H9 (cell line): ENCODE measurements at regions not wholly inside any gene's neighbourhood (a gene's known extent, or its start where the extent isn't known, plus 50 kb on each side); places are given as distances from the start of the nearest gene placed in this dataset.

Experiments
- DNase-seq: peaks from one replicate; pipeline ENCODE4 v3.0.0-alpha.2; 2017
- H2AFZ ChIP-seq: one replicate; pipeline ENCODE4 v1.6.1; 2013; ENCODE audit warnings: mild to moderate bottlenecking, low read length, control low read depth, moderate library complexity
- H2AK5ac ChIP-seq: 2 replicates; pipeline ENCODE4 v1.6.1; 2013; ENCODE audit warnings: low read length, control low read depth, mixed read lengths; ENCODE audit not compliant: insufficient read length
- H2BK120ac ChIP-seq: one replicate; pipeline ENCODE4 v1.6.1; 2013; ENCODE audit warnings: low read depth, mild to moderate bottlenecking, low read length, control low read depth, inconsistent platforms; ENCODE audit not compliant: poor library complexity, severe bottlenecking
- H2BK12ac ChIP-seq: 2 replicates; pipeline ENCODE4 v1.6.1; 2013; ENCODE audit warnings: low read length, control low read depth, mixed read lengths, low read depth; ENCODE audit not compliant: insufficient read length
- H2BK15ac ChIP-seq: 2 replicates; pipeline ENCODE4 v1.6.1; 2013; ENCODE audit warnings: low read depth, low read length, control low read depth
- H2BK20ac ChIP-seq: one replicate; pipeline ENCODE4 v1.6.1; 2013; ENCODE audit warnings: low read depth, mild to moderate bottlenecking, low read length, control low read depth, inconsistent platforms; ENCODE audit not compliant: poor library complexity, severe bottlenecking
- H2BK5ac ChIP-seq: 2 replicates; pipeline ENCODE4 v1.6.1; 2013; ENCODE audit warnings: low read length, control low read depth, mixed read lengths; ENCODE audit not compliant: insufficient read length
- H3K14ac ChIP-seq: 2 replicates; pipeline ENCODE4 v1.6.1; 2013; ENCODE audit warnings: low read length, control low read depth; ENCODE audit not compliant: insufficient read depth
- H3K18ac ChIP-seq: 2 replicates; pipeline ENCODE4 v1.6.1; 2013; ENCODE audit warnings: low read depth, mild to moderate bottlenecking, mixed read lengths, low read length, control low read depth; ENCODE audit not compliant: insufficient read length
- H3K23ac ChIP-seq: 2 replicates; pipeline ENCODE4 v1.6.1; 2013; ENCODE audit warnings: low read length, control low read depth, mixed read lengths, low read depth; ENCODE audit not compliant: insufficient read length
- H3K23me2 ChIP-seq: 2 replicates; pipeline ENCODE4 v1.6.1; 2013; ENCODE audit warnings: low read depth, mild to moderate bottlenecking, mixed read lengths, low read length, control low read depth; ENCODE audit not compliant: insufficient read length, poor library complexity, severe bottlenecking
- H3K27ac ChIP-seq: 2 replicates; pipeline ENCODE4 v1.5.1; 2013; ENCODE audit warnings: low read length, control low read depth, mixed read lengths, low read depth; ENCODE audit not compliant: insufficient read length
- H3K27me3 ChIP-seq: 2 replicates; pipeline ENCODE4 v1.6.1; 2013; ENCODE audit warnings: low read length, control low read depth, inconsistent platforms; ENCODE audit not compliant: insufficient read depth
- H3K4ac ChIP-seq: 2 replicates; pipeline ENCODE4 v1.6.1; 2013; ENCODE audit warnings: low read depth, mild to moderate bottlenecking, control low read depth, inconsistent platforms, low read length, moderate library complexity
- H3K4me1 ChIP-seq: 2 replicates; pipeline ENCODE4 v1.6.1; 2013; ENCODE audit warnings: low read length, control low read depth, inconsistent platforms; ENCODE audit not compliant: insufficient read depth
- H3K4me2 ChIP-seq: 2 replicates; pipeline ENCODE4 v1.6.1; 2013; ENCODE audit warnings: low read length, control low read depth, mixed read lengths; ENCODE audit not compliant: insufficient read length, insufficient read depth
- H3K56ac ChIP-seq: 2 replicates; pipeline ENCODE4 v1.6.1; 2013; ENCODE audit warnings: low read depth, mild to moderate bottlenecking, mixed read lengths, low read length, control low read depth; ENCODE audit not compliant: insufficient read length
- H3K79me1 ChIP-seq: 2 replicates; pipeline ENCODE4 v1.6.1; 2013; ENCODE audit warnings: low read depth, mild to moderate bottlenecking, moderate library complexity, low read length, control low read depth, inconsistent platforms; ENCODE audit not compliant: insufficient read depth, poor library complexity, severe bottlenecking
- H3K79me2 ChIP-seq: 2 replicates; pipeline ENCODE4 v1.6.1; 2013; ENCODE audit warnings: low read length, control low read depth, inconsistent platforms; ENCODE audit not compliant: insufficient read depth
- H3K9ac ChIP-seq: 2 replicates; pipeline ENCODE4 v1.6.1; 2013; ENCODE audit warnings: low read length, control low read depth, mixed read lengths; ENCODE audit not compliant: insufficient read length; ENCODE audit errors: extremely low read depth
- H3K9me3 ChIP-seq: one replicate; pipeline ENCODE4 v1.6.1; 2013; ENCODE audit warnings: low read depth, low read length, inconsistent platforms; ENCODE audit not compliant: control insufficient read depth
- H3T11ph ChIP-seq: one replicate; pipeline ENCODE4 v1.6.1; 2013; ENCODE audit warnings: mild to moderate bottlenecking, low read length, control low read depth, inconsistent platforms
- H4K20me1 ChIP-seq: one replicate; pipeline ENCODE4 v1.6.1; 2013; ENCODE audit not compliant: control insufficient read depth, insufficient read length, insufficient read depth
- H4K5ac ChIP-seq: 2 replicates; pipeline ENCODE4 v1.6.1; 2013; ENCODE audit warnings: low read depth, mild to moderate bottlenecking, mixed read lengths, low read length, control low read depth; ENCODE audit not compliant: insufficient read length
- H4K8ac ChIP-seq: replicated peaks from 2 replicates; pipeline ENCODE4 v1.6.1; 2013; ENCODE audit warnings: low read length, control low read depth, mixed read lengths, low read depth; ENCODE audit not compliant: insufficient read length
- H4K91ac ChIP-seq: 2 replicates; pipeline ENCODE4 v1.6.1; 2013; ENCODE audit warnings: low read depth, mild to moderate bottlenecking, moderate library complexity, mixed read lengths, low read length, control low read depth; ENCODE audit not compliant: insufficient read length
- H3K27ac Mint-ChIP-seq, 3 experiments: 2 replicates in 2 of 3; 3 replicates in 1 of 3; pipeline ENCODE4 v1.8.0; 2020 to 2021; ENCODE audit warnings: mixed read lengths in 3 of 3, mild to moderate bottlenecking in 1 of 3, moderate library complexity in 1 of 3
- H3K27me3 Mint-ChIP-seq: 2 replicates; pipeline ENCODE4 v1.8.0; 2021; ENCODE audit warnings: low read depth, mild to moderate bottlenecking, moderate library complexity, mixed read lengths
- H3K36me3 Mint-ChIP-seq, 3 experiments: 2 replicates in 2 of 3; 3 replicates in 1 of 3; pipeline ENCODE4 v1.8.0; 2020 to 2021; ENCODE audit warnings: low read depth in 3 of 3, mixed read lengths in 3 of 3; ENCODE audit not compliant: insufficient read depth in 1 of 3
- H3K4me1 Mint-ChIP-seq, 2 experiments: 2 replicates each; pipeline ENCODE4 v1.8.0; 2020; ENCODE audit warnings: mixed read lengths in 2 of 2
- H3K4me3 Mint-ChIP-seq, 2 experiments: 2 replicates in 1 of 2; 3 replicates in 1 of 2; pipeline ENCODE4 v1.8.0; 2020 to 2021; ENCODE audit warnings: mild to moderate bottlenecking in 2 of 2, mixed read lengths in 2 of 2, moderate library complexity in 1 of 2
- H3K9me3 Mint-ChIP-seq, 2 experiments: 2 replicates in 1 of 2; 3 replicates in 1 of 2; pipeline ENCODE4 v1.8.0; 2020; ENCODE audit warnings: mild to moderate bottlenecking in 2 of 2, mixed read lengths in 2 of 2, moderate library complexity in 1 of 2
- WGBS: extraction: QIAGEN DNeasy Blood & Tissue Kit; methylation state at CpG from one replicate; pipeline ENCODE4 v1.1.7; 2013; ENCODE audit warnings: missing lambda C conversion rate, low lambda C conversion rate, mixed read lengths; ENCODE audit not compliant: insufficient read length; ENCODE audit errors: extremely low coverage; 5-methylcytosine and 5-hydroxymethylcytosine counted together
- TF ChIP-seq, protein P1 (sequence below): fragments of 200-600 bp; sonication (generic); conservative IDR thresholded peaks from 3 replicates; pipeline ENCODE4 v1.8.0; 2021; ENCODE audit warnings: antibody characterized with exemption, mild to moderate bottlenecking

DNA sequence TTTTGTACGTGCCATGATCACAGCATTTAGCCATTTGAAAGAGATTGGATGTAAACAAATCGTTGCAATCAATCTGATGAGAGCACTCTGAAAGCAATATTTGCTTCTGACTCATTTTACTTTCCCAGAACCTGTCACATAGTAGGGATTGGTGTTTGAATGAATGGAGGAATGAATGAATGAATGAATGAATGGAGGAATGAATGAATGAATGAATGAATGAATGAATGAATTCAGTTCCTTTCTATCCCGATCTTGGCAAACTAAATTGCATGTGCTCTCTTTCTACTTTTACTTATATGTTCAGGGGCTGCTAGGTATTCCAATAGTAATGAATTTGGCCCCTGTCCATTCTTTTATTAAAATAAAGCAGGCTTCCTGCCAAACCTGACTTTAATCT is 1091.7 kb upstream of the CELF2 start:
- Histone ChIP-seq H3K4me1 (no peaks in the 10 kb centered on the region), H2AFZ (no peak overlapping the region), H3K56ac (no peak overlapping the region), H3T11ph (no peak overlapping the region), H3K9me3 (no peaks in the 10 kb centered on the region), H3K9ac (no peak overlapping the region), H4K91ac (no peak overlapping the region), H3K79me1 (no peaks in the 10 kb centered on the region), H3K18ac (no peak overlapping the region), H3K79me2 (no peaks in the 10 kb centered on the region), H2AK5ac (no peak overlapping the region), H3K27ac (no peak overlapping the region), H3K23ac (no peak overlapping the region), H3K4ac (no peak overlapping the region), H4K8ac (no peak overlapping the region), H4K20me1 (no peaks in the 10 kb centered on the region), H2BK15ac (no peak overlapping the region), H2BK120ac (no peak overlapping the region), H3K14ac (no peak overlapping the region), H2BK5ac (no peak overlapping the region), H3K23me2 (no peaks in the 10 kb centered on the region), H2BK20ac (no peak overlapping the region), H3K4me2 (no peak overlapping the region), H2BK12ac (no peak overlapping the region), H3K27me3 (no peaks in the 10 kb centered on the region), H4K5ac (no peak overlapping the region)
- no CpG with 5 or more reads among the region's 3 CpGs for WGBS
- H3K9me3 Mint-ChIP-seq: peaks cover 0 to 3% of the 10 kb centered on the region in 2 experiments; a peak in 1 of 5 replicates
- H3K4me1 Mint-ChIP-seq: no peaks in the 10 kb centered on the region
- H3K27me3 Mint-ChIP-seq: no peaks in the 10 kb centered on the region
- no peak overlapping the region for H3K4me3 Mint-ChIP-seq
- TF ChIP-seq, protein P1, sequence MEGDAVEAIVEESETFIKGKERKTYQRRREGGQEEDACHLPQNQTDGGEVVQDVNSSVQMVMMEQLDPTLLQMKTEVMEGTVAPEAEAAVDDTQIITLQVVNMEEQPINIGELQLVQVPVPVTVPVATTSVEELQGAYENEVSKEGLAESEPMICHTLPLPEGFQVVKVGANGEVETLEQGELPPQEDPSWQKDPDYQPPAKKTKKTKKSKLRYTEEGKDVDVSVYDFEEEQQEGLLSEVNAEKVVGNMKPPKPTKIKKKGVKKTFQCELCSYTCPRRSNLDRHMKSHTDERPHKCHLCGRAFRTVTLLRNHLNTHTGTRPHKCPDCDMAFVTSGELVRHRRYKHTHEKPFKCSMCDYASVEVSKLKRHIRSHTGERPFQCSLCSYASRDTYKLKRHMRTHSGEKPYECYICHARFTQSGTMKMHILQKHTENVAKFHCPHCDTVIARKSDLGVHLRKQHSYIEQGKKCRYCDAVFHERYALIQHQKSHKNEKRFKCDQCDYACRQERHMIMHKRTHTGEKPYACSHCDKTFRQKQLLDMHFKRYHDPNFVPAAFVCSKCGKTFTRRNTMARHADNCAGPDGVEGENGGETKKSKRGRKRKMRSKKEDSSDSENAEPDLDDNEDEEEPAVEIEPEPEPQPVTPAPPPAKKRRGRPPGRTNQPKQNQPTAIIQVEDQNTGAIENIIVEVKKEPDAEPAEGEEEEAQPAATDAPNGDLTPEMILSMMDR: no peak
- DNase-seq: no peak
- H3K36me3 Mint-ChIP-seq: 0 out of 7 replicates have a peak, but pooled peaks cover 0 to 1% (median 0%) of the 10 kb centered on the region in 3 experiments
- H3K27ac Mint-ChIP-seq: no peak overlapping the region
